ENCODE measurements at regions not wholly inside any gene's neighbourhood (a gene's known extent, or its start where the extent isn't known, plus 50 kb on each side); places are given as distances from the start of the nearest gene placed in this dataset.

DNA sequence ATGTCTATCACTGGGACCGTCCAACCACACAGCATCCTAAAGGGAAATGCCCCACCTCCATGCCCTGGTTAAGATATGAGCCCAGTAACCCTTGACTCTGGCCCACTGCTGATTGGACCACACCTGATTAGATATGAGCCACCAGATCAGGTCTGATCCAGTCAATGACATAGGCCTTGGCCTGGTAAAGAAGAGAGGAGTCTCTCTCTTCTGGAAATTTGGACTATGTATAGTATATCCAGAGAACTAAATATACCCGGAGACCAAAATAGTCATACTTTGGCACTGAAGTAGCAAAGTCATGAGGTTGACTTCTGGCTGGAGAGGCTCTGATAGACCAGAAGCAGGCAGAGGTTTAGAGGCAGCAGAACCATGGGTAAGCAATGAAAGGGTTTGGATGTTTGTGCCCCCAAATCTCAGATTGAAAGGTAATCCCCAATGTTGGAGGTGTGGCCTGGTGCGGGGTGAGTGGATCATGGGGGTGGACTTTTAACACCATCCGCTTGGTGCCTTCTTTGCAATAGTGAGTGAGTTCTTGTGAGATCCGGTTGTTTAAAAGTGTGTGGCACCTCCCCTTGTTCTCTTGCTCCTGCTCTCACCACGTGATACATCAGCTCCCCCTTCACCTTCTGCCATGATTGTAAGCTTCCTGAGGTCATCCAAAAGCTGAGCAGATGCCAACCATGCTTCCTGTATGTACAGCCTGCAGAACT lies 68.4 kb downstream of the HSPB8 start:
- Histone ChIP-seq H3K23me2 (ENCODE audit: insufficient read length, low read depth, low read length, poor library complexity, severe bottlenecking) (no peaks in the 10 kb centered on the region), H3K4me1 (ENCODE audit: insufficient read depth, low read length) (no peaks in the 10 kb centered on the region), H2BK120ac (ENCODE audit: low read depth, low read length, poor library complexity, severe bottlenecking) (no peak overlapping the region), H3K79me1 (ENCODE audit: insufficient read depth, low read depth, low read length, poor library complexity, severe bottlenecking) (no peaks in the 10 kb centered on the region), H3T11ph (ENCODE audit: low read length) (no peak overlapping the region), H2BK15ac (ENCODE audit: low read depth, low read length) (no peak overlapping the region), H3K27ac (ENCODE audit: insufficient read length, low read depth, low read length) (no peak overlapping the region), H3K27me3 (ENCODE audit: insufficient read depth, low read length) (no peaks in the 10 kb centered on the region), H4K20me1 (ENCODE audit: control insufficient read depth, insufficient read depth, insufficient read length) (no peaks in the 10 kb centered on the region), H2AFZ (ENCODE audit: low read length) (no peak overlapping the region), H3K14ac (ENCODE audit: insufficient read depth, low read length) (no peak overlapping the region), H3K18ac (ENCODE audit: insufficient read length, low read depth, low read length) (no peak overlapping the region), H4K91ac (ENCODE audit: insufficient read length, low read depth, low read length) (no peak overlapping the region), H2AK5ac (ENCODE audit: insufficient read length, low read length) (no peak overlapping the region), H2BK5ac (ENCODE audit: insufficient read length, low read length) (no peak overlapping the region), H3K4me2 (ENCODE audit: insufficient read depth, insufficient read length, low read length) (no peak overlapping the region), H3K9me3 (ENCODE audit: control insufficient read depth, low read depth, low read length) (no peaks in the 10 kb centered on the region), H3K9ac (ENCODE audit: extremely low read depth, insufficient read length, low read length) (no peak overlapping the region), H4K8ac (replicated peaks; ENCODE audit: insufficient read length, low read depth, low read length) (no peak overlapping the region), H2BK20ac (ENCODE audit: low read depth, low read length, poor library complexity, severe bottlenecking) (no peak overlapping the region), H3K56ac (ENCODE audit: insufficient read length, low read depth, low read length) (no peak overlapping the region), H2BK12ac (ENCODE audit: insufficient read length, low read depth, low read length) (no peak overlapping the region), H3K4ac (ENCODE audit: low read depth, low read length) (no peak overlapping the region), H3K23ac (ENCODE audit: insufficient read length, low read depth, low read length) (no peak overlapping the region), H4K5ac (ENCODE audit: insufficient read length, low read depth, low read length) (no peak overlapping the region), H3K79me2 (ENCODE audit: insufficient read depth, low read length) (no peaks in the 10 kb centered on the region)
- H3K9me3 Mint-ChIP-seq: no peaks in the 10 kb centered on the region; a peak in 1 of 5 replicates
- peaks cover 1% of the 10 kb centered on the region for H3K27me3 Mint-ChIP-seq (ENCODE audit: low read depth)
- peaks cover 0 to 3% of the 10 kb centered on the region in 2 experiments; a peak in 2 of 4 replicates for H3K4me1 Mint-ChIP-seq
- WGBS (ENCODE audit: extremely low coverage, insufficient read length, low lambda C conversion rate): no CpG with 5 or more reads among the region's 6 CpGs
- H3K4me3 Mint-ChIP-seq: no peak overlapping the region
- no peak for DNase-seq
- TF ChIP-seq, protein P1, sequence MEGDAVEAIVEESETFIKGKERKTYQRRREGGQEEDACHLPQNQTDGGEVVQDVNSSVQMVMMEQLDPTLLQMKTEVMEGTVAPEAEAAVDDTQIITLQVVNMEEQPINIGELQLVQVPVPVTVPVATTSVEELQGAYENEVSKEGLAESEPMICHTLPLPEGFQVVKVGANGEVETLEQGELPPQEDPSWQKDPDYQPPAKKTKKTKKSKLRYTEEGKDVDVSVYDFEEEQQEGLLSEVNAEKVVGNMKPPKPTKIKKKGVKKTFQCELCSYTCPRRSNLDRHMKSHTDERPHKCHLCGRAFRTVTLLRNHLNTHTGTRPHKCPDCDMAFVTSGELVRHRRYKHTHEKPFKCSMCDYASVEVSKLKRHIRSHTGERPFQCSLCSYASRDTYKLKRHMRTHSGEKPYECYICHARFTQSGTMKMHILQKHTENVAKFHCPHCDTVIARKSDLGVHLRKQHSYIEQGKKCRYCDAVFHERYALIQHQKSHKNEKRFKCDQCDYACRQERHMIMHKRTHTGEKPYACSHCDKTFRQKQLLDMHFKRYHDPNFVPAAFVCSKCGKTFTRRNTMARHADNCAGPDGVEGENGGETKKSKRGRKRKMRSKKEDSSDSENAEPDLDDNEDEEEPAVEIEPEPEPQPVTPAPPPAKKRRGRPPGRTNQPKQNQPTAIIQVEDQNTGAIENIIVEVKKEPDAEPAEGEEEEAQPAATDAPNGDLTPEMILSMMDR (conservative IDR thresholded peaks at IDR 0.05): no peak
- no peak overlapping the region for H3K27ac Mint-ChIP-seq
- H3K36me3 Mint-ChIP-seq (ENCODE audit: insufficient read depth in 1 of 3, low read depth in 3 of 3): peaks cover 0 to 3% (median 0%) of the 10 kb centered on the region in 3 experiments; a peak in 2 of 7 replicates

All from H9 (cell line).